OCI-LY1 (cell line): ENCODE measurements at regions not wholly inside any gene's neighbourhood (a gene's known extent, or its start where the extent isn't known, plus 50 kb on each side); places are given as distances from the start of the nearest gene placed in this dataset.
A peak's percentile ranks its signal among the peaks of the same experiment; 100 is the strongest.
"Not testable (repeated sequence)": the region's sequence is repeated elsewhere in the genome, so short reads cannot be mapped to it uniquely, and the experiment has no call there.

ENCODE experiments used
- H2AFZ ChIP-seq: fragments of 200-600 bp; sonication (generic), shearing (Covaris generic); 2 replicates; pipeline ENCODE4 v1.6.0; 2014; ENCODE audit warnings: antibody characterized with exemption, mild to moderate bottlenecking, low read length
- H3F3A ChIP-seq: fragments of 200-600 bp; sonication (generic), shearing (Covaris generic); 2 replicates; pipeline ENCODE4 v1.6.0; 2014; ENCODE audit warnings: mild to moderate bottlenecking, antibody characterized with exemption, low read length, moderate library complexity; ENCODE audit not compliant: insufficient read depth
- H3K27ac ChIP-seq: fragments of 200-600 bp; sonication (generic); 2 replicates; pipeline ENCODE4 v1.5.1; 2014; ENCODE audit warnings: low read length, mixed run types, mild to moderate bottlenecking, low read depth; ENCODE audit not compliant: poor library complexity, severe bottlenecking
- H3K27me3 ChIP-seq: fragments of 200-600 bp; sonication (generic); 2 replicates; pipeline ENCODE4 v1.6.0; 2014; ENCODE audit warnings: antibody characterized with exemption, mild to moderate bottlenecking, low read length, moderate library complexity; ENCODE audit not compliant: insufficient read depth
- H3K36me3 ChIP-seq: fragments of 200-600 bp; sonication (generic); 2 replicates; pipeline ENCODE4 v1.6.1; 2014; ENCODE audit warnings: mild to moderate bottlenecking, antibody characterized with exemption, low read length, moderate library complexity, mixed read lengths; ENCODE audit not compliant: insufficient read depth
- H3K4me1 ChIP-seq: fragments of 200-600 bp; sonication (generic); 2 replicates; pipeline ENCODE4 v1.5.1; 2014; ENCODE audit warnings: mild to moderate bottlenecking, low read length, moderate library complexity; ENCODE audit not compliant: insufficient read depth, severe bottlenecking
- H3K4me2 ChIP-seq: fragments of 200-600 bp; sonication (generic), shearing (Covaris generic); 2 replicates; pipeline ENCODE4 v1.6.1; 2014; ENCODE audit warnings: low read length
- H3K4me3 ChIP-seq: fragments of 200-600 bp; sonication (generic); 2 replicates; pipeline ENCODE4 v1.5.1; 2014; ENCODE audit warnings: low read length, low read depth, mild to moderate bottlenecking, mixed read lengths; ENCODE audit not compliant: poor library complexity, severe bottlenecking
- H3K79me2 ChIP-seq: fragments of 200-600 bp; shearing (Covaris generic); 2 replicates; pipeline ENCODE4 v1.6.1; 2016; ENCODE audit warnings: mixed run types, low read length, mixed read lengths; ENCODE audit not compliant: insufficient read depth
- H3K9ac ChIP-seq: fragments of 200-600 bp; sonication (generic), shearing (Covaris generic); 2 replicates; pipeline ENCODE4 v1.6.1; 2014; ENCODE audit warnings: mild to moderate bottlenecking, low read length, mixed read lengths
- H3K9me2 ChIP-seq: fragments of 200-600 bp; sonication (generic), shearing (Covaris generic); 2 replicates; pipeline ENCODE4 v1.6.1; 2014; ENCODE audit warnings: low read depth, mild to moderate bottlenecking, low read length, mixed read lengths
- H3K9me3 ChIP-seq: fragments of 200-600 bp; shearing (Covaris generic); 2 replicates; pipeline ENCODE4 v1.6.1; 2014; ENCODE audit warnings: low read length, mixed read lengths
- H4K20me1 ChIP-seq: fragments of 200-600 bp; sonication (generic), shearing (Covaris generic); 2 replicates; pipeline ENCODE4 v1.6.0; 2016; ENCODE audit warnings: mild to moderate bottlenecking, low read length; ENCODE audit not compliant: insufficient read depth
- EZH2 ChIP-seq: fragments of 200-600 bp; sonication (generic), shearing (Covaris generic); IDR thresholded peaks from 2 replicates; pipeline ENCODE4 v1.8.0; 2017; ENCODE audit warnings: borderline replicate concordance, mixed run types, mild to moderate bottlenecking, antibody characterized with exemption, low read length, moderate library complexity, mixed read lengths
- TF ChIP-seq, protein P1 (sequence below): fragments of 200-600 bp; sonication (generic), shearing (Covaris generic); IDR thresholded peaks from 2 replicates; pipeline ENCODE4 v1.5.1; 2017; ENCODE audit warnings: mild to moderate bottlenecking, antibody characterized with exemption, low read length, moderate library complexity, mixed read lengths

DNA sequence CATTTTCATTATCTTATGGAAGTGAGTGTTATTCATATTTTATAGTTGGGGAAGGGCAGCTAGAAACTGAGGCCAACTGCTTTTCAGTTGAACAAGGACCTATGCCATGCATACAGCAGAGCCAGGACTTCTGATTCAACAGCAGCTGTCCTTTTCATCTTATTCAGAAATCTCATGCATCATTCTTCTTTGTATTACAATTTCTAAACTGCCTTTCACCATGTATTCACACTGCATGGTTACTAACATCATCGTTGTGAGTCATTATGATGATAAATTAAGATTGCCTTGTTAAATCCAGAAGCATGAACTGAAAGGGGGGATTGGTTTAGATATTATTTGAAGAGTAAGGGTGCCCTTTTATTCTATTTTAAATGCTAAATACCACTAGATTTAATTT is 1470.1 kb upstream of the GOT2 start:
- no peak overlapping the region for H2AFZ ChIP-seq
- no peaks in the 10 kb centered on the region for H3K9me2 ChIP-seq
- H4K20me1 ChIP-seq = no peaks in the 10 kb centered on the region
- no peak overlapping the region for H3K27ac ChIP-seq
- no peak overlapping the region for H3K9ac ChIP-seq
- H3K4me2 ChIP-seq = no peak overlapping the region
- H3K79me2 ChIP-seq = no peaks in the 10 kb centered on the region
- H3K4me3 ChIP-seq = no peak overlapping the region
- no peaks in the 10 kb centered on the region for H3K27me3 ChIP-seq
- no peaks in the 10 kb centered on the region for H3K9me3 ChIP-seq
- H3K4me1 ChIP-seq = no peaks in the 10 kb centered on the region
- TF ChIP-seq, protein P1, sequence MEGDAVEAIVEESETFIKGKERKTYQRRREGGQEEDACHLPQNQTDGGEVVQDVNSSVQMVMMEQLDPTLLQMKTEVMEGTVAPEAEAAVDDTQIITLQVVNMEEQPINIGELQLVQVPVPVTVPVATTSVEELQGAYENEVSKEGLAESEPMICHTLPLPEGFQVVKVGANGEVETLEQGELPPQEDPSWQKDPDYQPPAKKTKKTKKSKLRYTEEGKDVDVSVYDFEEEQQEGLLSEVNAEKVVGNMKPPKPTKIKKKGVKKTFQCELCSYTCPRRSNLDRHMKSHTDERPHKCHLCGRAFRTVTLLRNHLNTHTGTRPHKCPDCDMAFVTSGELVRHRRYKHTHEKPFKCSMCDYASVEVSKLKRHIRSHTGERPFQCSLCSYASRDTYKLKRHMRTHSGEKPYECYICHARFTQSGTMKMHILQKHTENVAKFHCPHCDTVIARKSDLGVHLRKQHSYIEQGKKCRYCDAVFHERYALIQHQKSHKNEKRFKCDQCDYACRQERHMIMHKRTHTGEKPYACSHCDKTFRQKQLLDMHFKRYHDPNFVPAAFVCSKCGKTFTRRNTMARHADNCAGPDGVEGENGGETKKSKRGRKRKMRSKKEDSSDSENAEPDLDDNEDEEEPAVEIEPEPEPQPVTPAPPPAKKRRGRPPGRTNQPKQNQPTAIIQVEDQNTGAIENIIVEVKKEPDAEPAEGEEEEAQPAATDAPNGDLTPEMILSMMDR = no peak
- no peak for TF ChIP-seq EZH2
- no peaks in the 10 kb centered on the region for H3K36me3 ChIP-seq
- no peaks in the 10 kb centered on the region for H3F3A ChIP-seq

DNA sequence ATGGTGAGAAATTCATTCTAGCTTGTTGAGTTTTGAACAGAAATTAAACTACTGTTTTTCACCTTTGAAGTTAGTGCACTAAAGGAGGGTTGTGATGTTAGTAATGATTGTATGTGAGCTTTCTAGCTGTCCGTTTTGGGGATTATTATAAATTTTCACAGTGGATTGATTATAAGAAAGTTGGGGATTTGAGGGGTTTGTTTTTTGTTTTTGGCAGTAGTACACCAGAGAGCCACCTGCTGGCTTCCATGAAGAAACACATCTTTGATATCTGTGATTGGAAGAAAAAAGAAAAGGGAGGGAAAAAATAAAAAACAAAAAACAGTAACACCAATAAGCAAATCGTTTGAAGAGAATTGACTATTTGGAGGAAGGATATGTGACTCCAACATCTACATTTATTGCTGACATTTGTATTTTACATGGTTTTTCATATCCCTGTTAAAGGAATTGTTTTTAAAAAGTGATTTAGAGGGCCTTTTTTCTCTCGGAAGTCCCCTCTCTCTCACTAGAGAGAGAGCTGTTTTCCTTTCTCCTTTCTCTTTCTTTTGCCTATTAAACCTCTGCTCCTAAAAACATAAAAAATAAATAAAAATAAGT is 1469.5 kb upstream of the GOT2 start:
- Histone ChIP-seq H3K36me3 (no peaks in the 10 kb centered on the region), H2AFZ (no peak overlapping the region), H4K20me1 (no peaks in the 10 kb centered on the region; the same call in 1 of the 2 replicates), H3K4me3 (no peak overlapping the region), H3K9me3 (no peaks in the 10 kb centered on the region), H3K9ac (no peak overlapping the region), H3F3A (no peaks in the 10 kb centered on the region), H3K27ac (no peak overlapping the region), H3K4me1 (no peaks in the 10 kb centered on the region), H3K27me3 (no peaks in the 10 kb centered on the region), H3K79me2 (no peaks in the 10 kb centered on the region), H3K9me2 (no peaks in the 10 kb centered on the region), H3K4me2 (no peak overlapping the region)
- TF ChIP-seq, protein P1 = peak; percentile 45; the same call in 1 of the 2 replicates
- TF ChIP-seq EZH2 = no peak

DNA sequence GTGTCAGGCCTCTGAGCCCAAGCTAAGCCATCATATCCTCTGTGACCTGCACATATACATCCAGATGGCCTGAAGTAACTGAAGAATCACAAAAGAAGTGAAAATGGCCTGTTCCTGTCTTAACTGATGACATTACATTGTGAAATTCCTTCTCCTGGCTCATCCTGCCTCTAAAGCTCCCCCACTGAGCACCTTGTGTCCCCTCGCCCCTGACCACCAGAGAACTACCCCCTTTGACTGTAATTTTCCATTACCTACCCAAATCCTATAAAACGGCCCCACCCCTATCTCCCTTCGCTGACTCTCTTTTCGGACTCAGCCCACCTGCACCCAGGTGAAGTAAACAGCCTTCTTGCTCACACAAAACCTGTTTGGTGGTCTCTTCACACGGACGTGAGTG is 1466.6 kb upstream of the GOT2 start:
- H3K79me2 ChIP-seq, H3K9me2 ChIP-seq, H3K27ac ChIP-seq, H3K9me3 ChIP-seq, H3K4me2 ChIP-seq, H3K27me3 ChIP-seq, H4K20me1 ChIP-seq, H3K9ac ChIP-seq, H3K4me3 ChIP-seq, H3K36me3 ChIP-seq, H3K4me1 ChIP-seq, H3F3A ChIP-seq, H2AFZ ChIP-seq: not testable (repeated sequence)

DNA sequence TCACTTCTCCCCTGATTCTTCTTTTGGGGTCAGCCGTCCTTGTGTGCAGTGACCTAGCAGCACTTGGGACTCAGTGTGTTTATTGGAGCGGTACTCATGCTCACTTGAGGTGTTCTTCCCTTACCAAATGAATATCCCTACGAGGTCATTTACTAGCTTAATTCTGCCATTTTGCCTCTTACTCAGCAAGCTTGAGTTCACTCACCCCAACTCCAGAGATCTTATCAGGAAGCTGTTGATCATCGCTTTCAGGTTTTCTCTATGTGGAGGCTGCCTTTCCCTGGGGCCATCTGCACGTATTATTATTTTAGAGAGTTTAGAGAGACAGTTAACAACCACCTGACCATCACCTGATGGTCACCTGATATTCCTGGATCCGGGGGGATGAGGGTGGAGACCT is 1466.0 kb upstream of the GOT2 start:
- Histone ChIP-seq H3K9me3 (no peaks in the 10 kb centered on the region), H3K27ac (no peak overlapping the region), H3K27me3 (no peaks in the 10 kb centered on the region)

More for the DNA sequence above, 1466.0 kb upstream of the GOT2 start:
- no peak overlapping the region for H2AFZ ChIP-seq
- H3K79me2 ChIP-seq = no peaks in the 10 kb centered on the region
- no peaks in the 10 kb centered on the region for H3F3A ChIP-seq
- no peaks in the 10 kb centered on the region; the same call in 1 of the 2 replicates for H4K20me1 ChIP-seq
- no peak overlapping the region for H3K9ac ChIP-seq
- H3K36me3 ChIP-seq = no peaks in the 10 kb centered on the region
- H3K4me2 ChIP-seq = no peak overlapping the region
- TF ChIP-seq, protein P1 = no peak
- no peak for TF ChIP-seq EZH2
- H3K9me2 ChIP-seq = no peaks in the 10 kb centered on the region
- no peaks in the 10 kb centered on the region for H3K4me1 ChIP-seq
- no peak overlapping the region for H3K4me3 ChIP-seq
